HG03442 (cell line): ENCODE measurements at regions not wholly inside any gene's neighbourhood (a gene's known extent, or its start where the extent isn't known, plus 50 kb on each side); places are given as distances from the start of the nearest gene placed in this dataset.
A peak's percentile ranks its signal among the peaks of the same experiment; 100 is the strongest.

Experiments
- ATAC-seq: cut with Tn5 transposase; IDR thresholded peaks from one replicate; pipeline ENCODE4 v1.9.1; 2021; ENCODE audit warnings: mild to moderate bottlenecking, moderate library complexity; ENCODE audit not compliant: unreplicated experiment

- ATAC-seq = no peak
These were observed 164.7 kb upstream of the CCND2 start for GRCh38 chr12:4108803-4109345.

GRCh38 chr12:4107911-4108697, 165.5 kb upstream of the CCND2 start:
- no peak for ATAC-seq

DNA sequence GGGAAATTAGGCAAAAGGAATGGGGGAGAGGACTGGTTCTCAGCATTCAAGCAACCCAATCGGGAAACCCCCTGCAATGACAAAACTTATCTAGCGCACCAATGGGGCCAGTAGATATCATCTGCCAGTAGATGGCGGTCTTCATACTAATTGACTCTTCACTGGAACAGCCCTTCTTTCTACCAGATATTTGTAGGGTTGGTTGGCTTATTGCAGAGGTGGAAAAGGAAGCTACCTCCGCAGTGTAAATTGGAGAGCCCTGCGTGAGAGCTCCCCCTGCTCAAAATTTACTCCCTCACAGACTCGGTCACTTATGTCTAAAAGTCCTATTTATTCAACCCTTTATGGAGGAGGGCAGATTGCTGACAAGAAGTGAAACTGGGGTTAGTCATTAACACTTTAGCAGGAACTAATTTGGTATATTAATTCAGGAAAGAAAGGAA, 166.1 kb upstream of the CCND2 start:
- ATAC-seq = peak; percentile 61

GRCh38 chr12:4106621-4107020, 166.9 kb upstream of the CCND2 start:
- no peak for ATAC-seq

- no peak for ATAC-seq
These were observed 168.8 kb upstream of the CCND2 start for GRCh38 chr12:4104722-4105244.

- no peak for ATAC-seq
These were observed 174.3 kb upstream of the CCND2 start for GRCh38 chr12:4099276-4099675.

DNA sequence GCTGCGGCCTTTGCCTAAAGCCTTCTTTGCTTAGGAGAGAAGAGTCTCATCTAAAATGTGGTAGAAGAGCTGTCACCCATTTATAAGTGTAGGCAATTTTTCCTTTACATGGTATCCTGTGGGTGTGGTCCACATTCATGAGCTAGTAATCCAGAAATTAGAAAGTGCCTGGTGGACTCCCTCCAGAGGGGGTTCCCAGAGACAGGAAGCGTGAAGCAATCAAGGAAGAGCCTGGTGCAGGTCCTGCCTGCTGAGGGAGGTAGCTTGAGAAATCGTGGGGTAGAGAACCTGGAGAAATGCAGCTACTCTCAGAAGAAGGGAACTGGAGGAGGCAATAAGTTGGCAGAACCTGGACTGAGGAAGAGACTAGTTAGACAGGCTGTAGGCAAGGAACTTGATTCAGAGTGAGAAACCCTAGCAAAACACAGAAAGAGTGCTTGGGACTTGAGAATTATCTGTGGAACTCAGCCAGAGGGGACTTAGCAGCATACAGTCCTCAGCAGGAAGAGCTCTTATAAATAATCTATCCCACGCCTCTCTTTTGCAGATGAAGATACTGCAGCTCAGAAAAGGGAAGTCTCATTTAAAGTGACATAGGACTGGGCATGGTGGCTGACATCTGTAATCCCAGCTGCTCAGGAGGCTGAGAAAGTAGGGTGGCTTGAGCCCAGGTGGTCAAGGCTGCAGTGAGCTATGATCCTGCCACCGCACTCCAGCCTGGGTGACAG, 182.4 kb upstream of the CCND2 start:
- no peak for ATAC-seq

GRCh38 chr12:4089956-4090355, 183.6 kb upstream of the CCND2 start:
- no peak for ATAC-seq

GRCh38 chr12:4089121-4089606, 184.4 kb upstream of the CCND2 start:
- ATAC-seq = no peak

DNA sequence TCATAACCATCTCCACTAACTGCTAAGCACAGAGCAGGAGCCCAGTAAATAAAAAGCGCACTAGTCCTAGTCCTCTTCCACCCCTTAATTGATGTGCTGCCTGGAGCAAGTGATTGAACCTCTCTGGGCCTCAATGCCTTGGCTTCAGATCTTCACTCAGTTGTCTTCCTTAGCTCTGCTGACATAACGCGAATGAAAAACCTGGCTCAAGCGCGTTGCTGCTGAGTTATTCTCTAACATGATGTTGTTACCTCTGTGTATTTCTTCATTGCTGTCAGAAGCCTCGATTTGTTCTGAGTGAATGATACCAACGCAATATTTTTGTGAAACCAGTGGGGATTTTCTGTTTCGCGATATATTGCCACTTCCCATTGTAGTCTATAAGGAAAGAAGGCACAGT, 185.1 kb upstream of the CCND2 start:
- ATAC-seq = no peak

- ATAC-seq = no peak
These were observed 187.1 kb upstream of the CCND2 start for GRCh38 chr12:4086481-4086880.

- ATAC-seq = no peak
These were observed 189.0 kb upstream of the CCND2 start for GRCh38 chr12:4084573-4084972.

DNA sequence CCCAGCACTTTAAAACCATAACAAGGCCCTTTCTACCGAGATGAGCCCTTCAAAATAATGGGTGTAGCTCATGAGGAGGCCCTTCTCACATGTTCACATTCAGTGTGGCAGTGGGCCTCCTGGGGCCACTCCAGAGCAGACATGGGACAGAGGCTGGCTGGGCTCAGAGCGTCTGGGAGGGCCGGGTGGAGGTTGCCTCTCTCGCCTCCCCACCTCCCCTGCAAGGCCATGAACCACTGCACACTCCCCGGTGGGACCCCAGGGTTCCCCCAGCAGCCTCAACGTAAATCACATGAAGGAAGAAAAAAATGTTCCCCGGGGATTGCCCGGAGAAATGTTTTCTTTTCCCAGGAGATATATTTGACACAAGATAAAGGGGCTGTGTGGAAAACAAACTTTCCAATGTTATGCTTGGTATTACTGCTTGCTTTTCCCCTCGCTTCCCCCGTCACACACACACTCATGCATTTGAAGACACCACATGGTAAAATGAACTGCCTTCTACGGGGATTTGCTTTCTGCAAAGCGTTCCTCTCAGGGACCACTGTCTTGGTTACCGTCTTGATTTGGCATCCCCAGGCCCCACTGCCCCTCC, 190.7 kb upstream of the CCND2 start:
- ATAC-seq = no peak

DNA sequence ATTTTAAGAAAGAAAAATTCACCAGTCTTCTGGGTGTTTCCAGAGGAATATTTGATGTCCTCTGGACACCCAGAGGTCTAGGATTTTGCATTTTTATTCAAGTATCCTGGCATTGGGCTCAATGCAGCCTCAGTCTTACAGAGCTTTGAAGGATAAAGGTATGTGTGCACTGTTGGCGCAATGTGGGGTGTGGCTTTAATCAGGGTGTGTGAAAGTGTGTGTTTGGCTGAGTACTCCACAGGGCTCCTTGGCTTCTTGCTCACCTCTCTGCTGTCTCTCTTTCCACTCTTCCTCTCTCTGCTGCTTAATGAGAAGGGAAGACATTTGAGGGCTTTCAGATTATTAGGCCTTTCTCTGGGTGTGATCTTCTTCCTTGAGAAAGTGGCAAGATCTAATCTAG, 193.3 kb upstream of the CCND2 start:
- ATAC-seq = no peak

DNA sequence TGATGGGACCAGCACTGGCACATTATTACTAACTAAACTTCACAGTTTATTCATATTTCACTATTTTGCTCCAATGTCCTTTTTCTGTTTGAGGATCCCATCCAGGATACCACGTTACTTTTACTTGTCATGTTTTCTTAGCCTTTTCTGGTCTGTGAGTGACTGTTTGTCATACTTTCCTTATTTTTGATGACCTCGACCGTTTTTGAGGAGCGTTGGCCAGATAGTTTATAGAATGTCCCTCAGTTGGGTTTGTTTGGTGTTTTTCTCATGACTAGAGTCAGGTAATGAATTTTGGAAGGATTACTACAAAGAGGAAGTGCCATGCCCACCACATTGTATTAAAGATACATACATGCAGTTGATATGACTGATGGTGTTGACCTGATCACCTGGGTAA, 199.4 kb upstream of the CCND2 start:
- no peak for ATAC-seq

GRCh38 chr12:4069670-4070010, 196.4 kb upstream of the PARP11 start:
- ATAC-seq = no peak

- no peak for ATAC-seq
These were observed 195.9 kb upstream of the PARP11 start for GRCh38 chr12:4068981-4069669.

GRCh38 chr12:4064008-4064407, 190.8 kb upstream of the PARP11 start:
- ATAC-seq = no peak

GRCh38 chr12:4059898-4060568, 186.8 kb upstream of the PARP11 start:
- ATAC-seq = no peak
